Mucosa of rectum (tissue), 2 donors: ENCODE measurements at regions not wholly inside any gene's neighbourhood (a gene's known extent, or its start where the extent isn't known, plus 50 kb on each side); places are given as distances from the start of the nearest gene placed in this dataset.

ENCODE experiments used
- H3K27ac ChIP-seq, 2 donors: one replicate each; pipeline ENCODE4 v1.7.0; 2013; ENCODE audit warnings: inconsistent platforms in 2 of 2, low read depth in 2 of 2, low read length in 2 of 2
- H3K27me3 ChIP-seq, 2 donors: one replicate each; pipeline ENCODE4 v1.7.0; 2013; ENCODE audit warnings: low read length in 2 of 2; ENCODE audit not compliant: control insufficient read depth in 2 of 2, insufficient read depth in 2 of 2
- H3K36me3 ChIP-seq, 2 donors: one replicate each; pipeline ENCODE4 v1.7.0; 2013; ENCODE audit warnings: low read length in 2 of 2; ENCODE audit not compliant: control insufficient read depth in 2 of 2, insufficient read depth in 2 of 2
- H3K4me1 ChIP-seq, 2 donors: one replicate each; pipeline ENCODE4 v1.7.0; 2013; ENCODE audit warnings: low read length in 2 of 2, mild to moderate bottlenecking in 1 of 2; ENCODE audit not compliant: control insufficient read depth in 2 of 2, insufficient read depth in 2 of 2
- H3K4me3 ChIP-seq, 2 donors: one replicate each; pipeline ENCODE4 v1.7.0; 2013; ENCODE audit warnings: low read length in 2 of 2
- H3K9ac ChIP-seq, 2 donors: one replicate each; pipeline ENCODE4 v1.7.0; 2013; ENCODE audit warnings: low read length in 2 of 2, low read depth in 1 of 2, mild to moderate bottlenecking in 1 of 2
- H3K9me3 ChIP-seq, 2 donors: one replicate each; pipeline ENCODE4 v1.7.0; 2013; ENCODE audit warnings: low read length in 2 of 2; ENCODE audit not compliant: control insufficient read depth in 2 of 2
- donor health status: healthy.
- donor health status: Normal muscosa, but diverticular disease.

DNA sequence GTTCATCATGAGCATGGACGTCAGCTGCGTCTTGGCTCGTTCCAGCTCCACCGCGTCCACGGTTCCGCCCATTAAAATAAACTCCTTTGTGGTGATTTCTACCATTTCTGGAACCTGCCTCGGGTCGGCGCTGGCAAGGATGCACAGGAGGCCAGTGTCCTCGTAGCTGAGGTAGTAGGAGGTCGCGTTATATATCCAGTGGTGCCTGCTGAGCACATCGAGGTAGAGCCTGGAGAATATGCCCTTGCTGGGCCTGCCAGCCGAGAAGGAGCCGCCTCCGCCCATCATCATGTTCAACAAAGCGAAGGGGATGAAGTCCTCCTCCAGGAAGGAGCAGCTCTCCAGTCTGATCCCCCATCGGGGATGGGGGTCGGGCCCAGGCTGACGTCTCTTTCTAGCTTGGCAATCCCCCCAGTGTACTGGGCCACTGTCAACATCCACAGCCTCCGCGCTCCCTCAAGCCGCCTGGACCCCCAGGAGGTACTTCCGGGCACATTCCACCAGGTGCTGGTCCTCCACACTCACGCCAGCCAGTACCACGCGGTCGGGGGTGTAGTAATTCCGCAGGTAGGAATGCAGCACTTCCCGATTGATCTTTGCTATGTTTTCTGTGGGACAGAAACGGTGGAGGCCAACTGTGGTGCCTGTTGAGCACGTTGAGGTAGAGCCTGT is 120.9 kb upstream of the GRID2 start:
- no peak overlapping the region for H3K9ac ChIP-seq
- H3K4me3 ChIP-seq = no peak overlapping the region
- no peaks in the 10 kb centered on the region for H3K27me3 ChIP-seq
- no peaks in the 10 kb centered on the region for H3K36me3 ChIP-seq
- no peak overlapping the region for H3K27ac ChIP-seq
- H3K4me1 ChIP-seq = no peaks in the 10 kb centered on the region
- peaks cover 0 to 2% of the 10 kb centered on the region in 2 donors for H3K9me3 ChIP-seq

- Histone ChIP-seq H3K9me3 (peaks cover 0 to 2% of the 10 kb centered on the region in 2 donors), H3K27me3 (no peaks in the 10 kb centered on the region), H3K9ac (no peak overlapping the region), H3K4me1 (no peaks in the 10 kb centered on the region), H3K27ac (no peak overlapping the region), H3K36me3 (no peaks in the 10 kb centered on the region), H3K4me3 (no peak overlapping the region)
Observed at GRCh38 chr4:92183825-92184224, 119.9 kb upstream of the GRID2 start.

DNA sequence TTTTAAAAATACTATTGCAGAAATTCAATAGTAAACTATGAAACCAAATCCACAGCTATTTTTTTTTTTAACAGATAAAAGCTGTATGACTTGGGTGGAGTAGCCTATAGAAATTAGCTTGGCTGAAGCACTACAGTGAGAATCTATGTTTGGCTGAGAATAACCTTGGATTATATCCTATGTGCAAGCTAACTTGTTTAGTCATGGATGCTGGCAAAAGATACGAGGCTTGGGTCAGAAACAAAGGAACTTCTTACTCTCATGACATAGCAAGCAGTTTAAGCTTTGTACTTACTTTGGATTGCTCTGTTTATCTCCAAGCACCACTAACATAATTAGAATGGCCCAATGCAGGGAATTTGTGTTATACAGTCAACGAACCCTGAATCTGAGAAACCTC is 119.2 kb upstream of the GRID2 start:
- Histone ChIP-seq H3K4me3 (no peak overlapping the region), H3K9me3 (peaks cover 0 to 2% of the 10 kb centered on the region in 2 donors), H3K36me3 (no peaks in the 10 kb centered on the region), H3K27me3 (no peaks in the 10 kb centered on the region), H3K4me1 (no peaks in the 10 kb centered on the region), H3K27ac (no peak overlapping the region), H3K9ac (no peak overlapping the region)

GRCh38 chr4:92186239-92186638 is 117.5 kb upstream of the GRID2 start:
- H3K27me3 ChIP-seq = no peaks in the 10 kb centered on the region

DNA sequence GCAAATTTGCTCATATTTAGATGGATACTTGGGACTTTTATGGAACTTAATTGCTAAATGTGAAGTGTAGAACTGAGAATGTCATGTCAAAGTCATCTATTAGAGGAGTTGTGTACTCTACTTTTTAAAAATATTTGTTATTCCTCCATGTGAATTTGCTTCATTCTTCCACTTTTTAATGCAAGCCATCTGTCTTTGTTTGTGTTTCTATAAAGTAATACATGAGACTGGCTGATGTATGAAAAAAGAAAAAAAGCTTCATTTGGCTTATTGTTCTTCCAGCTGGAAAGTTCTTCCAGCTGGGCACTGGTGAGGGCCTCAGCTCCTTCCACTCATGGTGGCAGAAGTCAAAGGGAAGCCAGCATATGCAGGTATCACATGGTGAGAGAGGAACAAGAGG is 114.6 kb upstream of the GRID2 start:
- H3K9ac ChIP-seq = no peak overlapping the region
- H3K36me3 ChIP-seq = no peaks in the 10 kb centered on the region
- no peaks in the 10 kb centered on the region for H3K27me3 ChIP-seq
- H3K9me3 ChIP-seq = no peaks in the 10 kb centered on the region
- no peak overlapping the region for H3K4me3 ChIP-seq
- H3K4me1 ChIP-seq = no peaks in the 10 kb centered on the region
- H3K27ac ChIP-seq = no peak overlapping the region

More at GRCh38 chr4:92186239-92186638, 117.5 kb upstream of the GRID2 start:
- H3K9ac ChIP-seq = no peak overlapping the region
- no peaks in the 10 kb centered on the region for H3K36me3 ChIP-seq
- H3K4me3 ChIP-seq = no peak overlapping the region
- peaks cover 0 to 2% of the 10 kb centered on the region in 2 donors for H3K9me3 ChIP-seq
- no peak overlapping the region for H3K27ac ChIP-seq
- H3K4me1 ChIP-seq = no peaks in the 10 kb centered on the region

- no peaks in the 10 kb centered on the region for H3K9me3 ChIP-seq
- no peak overlapping the region for H3K9ac ChIP-seq
- H3K4me1 ChIP-seq = no peaks in the 10 kb centered on the region
- no peaks in the 10 kb centered on the region for H3K36me3 ChIP-seq
- no peaks in the 10 kb centered on the region for H3K27me3 ChIP-seq
- H3K4me3 ChIP-seq = no peak overlapping the region
- H3K27ac ChIP-seq = no peak overlapping the region
Observed at GRCh38 chr4:92198711-92199110, 105.1 kb upstream of the GRID2 start.

DNA sequence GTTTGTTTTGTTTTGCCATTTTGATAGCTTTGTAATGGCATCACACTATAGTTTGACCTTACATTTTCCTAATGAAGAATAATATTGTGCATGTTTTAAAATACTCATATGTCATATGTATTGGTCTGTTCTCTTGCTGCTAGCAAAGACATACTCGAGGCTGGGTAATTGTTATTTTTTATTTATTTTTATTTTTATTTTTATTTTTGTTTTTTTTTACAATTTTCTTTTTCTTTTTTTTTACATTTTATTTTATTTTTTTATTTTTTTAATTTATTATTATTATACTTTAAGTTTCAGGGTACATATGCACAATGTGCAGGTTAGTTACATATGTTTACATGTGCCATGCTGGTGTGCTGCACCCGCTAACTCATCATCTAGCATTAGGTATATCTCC is 104.6 kb upstream of the GRID2 start:
- Histone ChIP-seq H3K27me3 (no peaks in the 10 kb centered on the region), H3K4me3 (no peak overlapping the region)

DNA sequence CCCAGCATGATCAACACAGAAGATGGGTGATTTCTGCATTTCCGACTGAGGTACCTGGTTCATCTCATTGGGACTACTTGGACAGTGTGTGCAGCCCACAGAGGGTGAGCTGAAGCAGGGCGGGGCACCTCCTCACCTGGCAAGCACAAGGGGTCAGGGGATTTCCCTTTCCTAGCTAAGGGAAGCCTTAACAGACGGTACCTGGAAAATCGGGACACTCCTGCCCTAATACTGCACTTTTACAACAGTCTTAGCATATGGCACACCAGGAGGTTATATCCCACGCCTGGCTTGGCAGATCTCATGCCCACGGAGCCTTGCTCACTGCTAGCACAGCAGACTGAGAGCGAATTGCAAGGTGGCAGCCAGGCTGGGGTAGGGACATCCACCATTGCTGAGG is 92.9 kb upstream of the GRID2 start:
- Histone ChIP-seq H3K4me3 (no peak overlapping the region), H3K9ac (no peak overlapping the region), H3K27me3 (no peaks in the 10 kb centered on the region), H3K9me3 (no peaks in the 10 kb centered on the region), H3K36me3 (no peaks in the 10 kb centered on the region), H3K4me1 (no peaks in the 10 kb centered on the region), H3K27ac (no peak overlapping the region)

More for the DNA sequence above, 104.6 kb upstream of the GRID2 start:
- H3K36me3 ChIP-seq = no peaks in the 10 kb centered on the region
- H3K9ac ChIP-seq = no peak overlapping the region
- H3K4me1 ChIP-seq = no peaks in the 10 kb centered on the region
- H3K27ac ChIP-seq = no peak overlapping the region
- H3K9me3 ChIP-seq = no peaks in the 10 kb centered on the region

GRCh38 chr4:92215476-92215875 is 88.3 kb upstream of the GRID2 start:
- Histone ChIP-seq H3K27ac (no peak overlapping the region), H3K4me1 (no peaks in the 10 kb centered on the region), H3K4me3 (no peak overlapping the region), H3K27me3 (no peaks in the 10 kb centered on the region), H3K36me3 (no peaks in the 10 kb centered on the region), H3K9me3 (no peaks in the 10 kb centered on the region), H3K9ac (no peak overlapping the region)

- no peaks in the 10 kb centered on the region for H3K36me3 ChIP-seq
- H3K27me3 ChIP-seq = no peaks in the 10 kb centered on the region
- H3K9ac ChIP-seq = no peak overlapping the region
- H3K4me3 ChIP-seq = no peak overlapping the region
- no peak overlapping the region for H3K27ac ChIP-seq
- H3K4me1 ChIP-seq = no peaks in the 10 kb centered on the region
- H3K9me3 ChIP-seq = no peaks in the 10 kb centered on the region
Observed at GRCh38 chr4:92231511-92231910, 72.3 kb upstream of the GRID2 start.

DNA sequence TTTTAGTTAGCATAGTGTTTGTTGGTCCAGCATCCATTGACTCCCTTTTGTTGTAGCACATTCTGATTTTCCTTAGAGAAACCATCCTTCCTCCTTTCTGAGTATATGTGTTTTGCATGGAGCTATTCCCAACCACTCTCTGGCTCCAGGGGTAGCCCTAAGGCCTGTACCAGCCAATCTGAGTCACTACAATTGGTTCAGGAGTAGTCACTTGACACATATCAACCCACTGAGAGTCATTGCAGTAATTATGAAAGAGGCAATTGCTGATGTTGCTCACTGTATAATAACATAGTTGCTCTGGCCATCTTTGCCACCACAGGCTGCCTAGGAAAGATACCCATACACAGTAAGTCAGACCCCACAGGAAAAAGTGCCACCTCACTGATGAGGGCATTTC is 71.2 kb upstream of the GRID2 start:
- Histone ChIP-seq H3K27me3 (no peaks in the 10 kb centered on the region), H3K27ac (no peak overlapping the region)

More for the DNA sequence above, 71.2 kb upstream of the GRID2 start:
- no peak overlapping the region for H3K4me3 ChIP-seq
- H3K4me1 ChIP-seq = no peaks in the 10 kb centered on the region
- H3K36me3 ChIP-seq = no peaks in the 10 kb centered on the region
- H3K9me3 ChIP-seq = no peaks in the 10 kb centered on the region
- H3K9ac ChIP-seq = no peak overlapping the region
